Mesendoderm (in vitro differentiated cells): ENCODE measurements at regions not wholly inside any gene's neighbourhood (a gene's known extent, or its start where the extent isn't known, plus 50 kb on each side); places are given as distances from the start of the nearest gene placed in this dataset.

Experiments
- DNase-seq: peaks from one replicate; pipeline ENCODE4 v3.0.0; 2013
- H2AK5ac ChIP-seq: 2 replicates; pipeline ENCODE4 v1.6.1; 2013; ENCODE audit warnings: low read length, inconsistent platforms
- H2BK120ac ChIP-seq: 2 replicates; pipeline ENCODE4 v1.6.1; 2013; ENCODE audit warnings: low read depth, mild to moderate bottlenecking, low read length, moderate library complexity, mixed read lengths
- H2BK15ac ChIP-seq: replicated peaks from 2 replicates; pipeline ENCODE4 v1.6.1; 2013; ENCODE audit warnings: low read depth, mild to moderate bottlenecking, moderate library complexity
- H2BK5ac ChIP-seq: 2 replicates; pipeline ENCODE4 v1.6.1; 2013; ENCODE audit warnings: low read length, inconsistent platforms
- H3K18ac ChIP-seq: 2 replicates; pipeline ENCODE4 v1.6.1; 2013; ENCODE audit warnings: mild to moderate bottlenecking, low read length, mixed read lengths
- H3K23ac ChIP-seq: one replicate; pipeline ENCODE4 v1.6.1; 2013; ENCODE audit warnings: low read length
- H3K27ac ChIP-seq: 2 replicates; pipeline ENCODE4 v1.5.1; 2013; ENCODE audit warnings: low read depth, mild to moderate bottlenecking, inconsistent platforms, low read length, moderate library complexity
- H3K27me3 ChIP-seq: 2 replicates; pipeline ENCODE4 v1.6.1; 2013; ENCODE audit warnings: low read length, control low read depth, mild to moderate bottlenecking, inconsistent platforms; ENCODE audit not compliant: insufficient read depth, poor library complexity
- H3K36me3 ChIP-seq: 2 replicates; pipeline ENCODE4 v1.6.1; 2013; ENCODE audit warnings: low read length, inconsistent platforms; ENCODE audit not compliant: control insufficient read depth, insufficient read depth
- H3K4ac ChIP-seq: one replicate; pipeline ENCODE4 v1.6.1; 2013; ENCODE audit warnings: low read depth, mild to moderate bottlenecking, low read length, moderate library complexity
- H3K4me1 ChIP-seq: 2 replicates; pipeline ENCODE4 v1.6.1; 2013; ENCODE audit warnings: low read depth, low read length, inconsistent platforms; ENCODE audit not compliant: control insufficient read depth
- H3K4me2 ChIP-seq: 2 replicates; pipeline ENCODE4 v1.6.1; 2013; ENCODE audit warnings: low read length
- H3K4me3 ChIP-seq: 2 replicates; pipeline ENCODE4 v1.5.1; 2013; ENCODE audit warnings: mild to moderate bottlenecking, low read length
- H3K56ac ChIP-seq: one replicate; pipeline ENCODE4 v1.6.1; 2013; ENCODE audit warnings: low read length
- H3K79me1 ChIP-seq: 2 replicates; pipeline ENCODE4 v1.6.1; 2013; ENCODE audit warnings: low read length, inconsistent platforms
- H3K79me2 ChIP-seq: 2 replicates; pipeline ENCODE4 v1.6.1; 2013; ENCODE audit warnings: mild to moderate bottlenecking, low read length; ENCODE audit not compliant: control insufficient read depth, insufficient read depth
- H3K9ac ChIP-seq: 2 replicates; pipeline ENCODE4 v1.6.1; 2013; ENCODE audit warnings: low read length, inconsistent platforms
- H4K5ac ChIP-seq: one replicate; pipeline ENCODE4 v1.6.1; 2013; ENCODE audit warnings: low read length
- H4K8ac ChIP-seq: one replicate; pipeline ENCODE4 v1.6.1; 2013; ENCODE audit warnings: low read depth, mild to moderate bottlenecking, control low read depth, low read length, moderate library complexity
- whole genome bisulfite sequencing: extraction: QIAGEN DNeasy Blood & Tissue Kit; methylation state at CpG from one replicate; pipeline ENCODE4 v1.1.7; 2013; ENCODE audit warnings: low lambda C conversion rate, missing lambda C conversion rate; ENCODE audit not compliant: insufficient coverage; ENCODE audit errors: extremely low coverage; 5-methylcytosine and 5-hydroxymethylcytosine counted together

- H3K36me3 ChIP-seq, result no peaks in the 10 kb centered on the region
- no peak overlapping the region for H3K23ac ChIP-seq
- no peak overlapping the region for H2BK5ac ChIP-seq
- H2BK120ac ChIP-seq, result no peak overlapping the region
- H2AK5ac ChIP-seq, result no peak overlapping the region
- H3K56ac ChIP-seq, result no peak overlapping the region
- no peak overlapping the region for H4K8ac ChIP-seq
- no CpG with 5 or more reads among the region's 1 CpG for WGBS
- H3K4me2 ChIP-seq, result no peak overlapping the region
- no peaks in the 10 kb centered on the region for H3K79me1 ChIP-seq
- no peak overlapping the region for H3K4me3 ChIP-seq
- H3K9ac ChIP-seq, result no peak overlapping the region
- H3K27me3 ChIP-seq, result no peaks in the 10 kb centered on the region
- no peak overlapping the region for H4K5ac ChIP-seq
- H3K79me2 ChIP-seq, result no peaks in the 10 kb centered on the region
- no peaks in the 10 kb centered on the region for H3K4me1 ChIP-seq
- H3K4ac ChIP-seq, result no peak overlapping the region
- no peak overlapping the region for H3K18ac ChIP-seq
- no peak overlapping the region for H2BK15ac ChIP-seq
- H3K27ac ChIP-seq, result no peak overlapping the region
- peak; percentile 16 for DNase-seq
Measured at GRCh38 chr4:160493206-160493605, 1390.3 kb downstream of the RAPGEF2 start.

- Histone ChIP-seq H3K4me3 (no peak overlapping the region), H3K4ac (no peak overlapping the region), H3K4me2 (no peak overlapping the region), H3K18ac (no peak overlapping the region), H2BK15ac (no peak overlapping the region), H3K4me1 (no peaks in the 10 kb centered on the region), H4K5ac (no peak overlapping the region), H3K79me1 (no peaks in the 10 kb centered on the region), H3K56ac (no peak overlapping the region), H2AK5ac (no peak overlapping the region), H3K9ac (no peak overlapping the region), H3K27ac (no peak overlapping the region), H3K36me3 (no peaks in the 10 kb centered on the region), H2BK5ac (no peak overlapping the region), H3K79me2 (no peaks in the 10 kb centered on the region), H3K27me3 (no peaks in the 10 kb centered on the region), H2BK120ac (no peak overlapping the region), H3K23ac (no peak overlapping the region), H4K8ac (no peak overlapping the region)
- no peak for DNase-seq
- no CpG with 5 or more reads among the region's 2 CpGs for WGBS
Measured at GRCh38 chr4:160495356-160495755, 1392.5 kb downstream of the RAPGEF2 start.

GRCh38 chr4:160498211-160498610 is 1395.3 kb downstream of the RAPGEF2 start:
- Histone ChIP-seq H3K79me1 (no peaks in the 10 kb centered on the region), H3K79me2 (no peaks in the 10 kb centered on the region), H3K23ac (no peak overlapping the region), H2BK120ac (no peak overlapping the region), H3K27me3 (no peaks in the 10 kb centered on the region), H3K36me3 (no peaks in the 10 kb centered on the region), H2BK5ac (no peak overlapping the region), H2AK5ac (no peak overlapping the region), H4K5ac (no peak overlapping the region), H3K27ac (no peak overlapping the region), H3K4me3 (no peak overlapping the region), H3K4me2 (no peak overlapping the region), H3K56ac (no peak overlapping the region), H3K4me1 (no peaks in the 10 kb centered on the region), H4K8ac (no peak overlapping the region), H3K18ac (no peak overlapping the region), H3K4ac (no peak overlapping the region), H2BK15ac (no peak overlapping the region), H3K9ac (no peak overlapping the region)
- no peak for DNase-seq
- no CpG with 5 or more reads among the region's 4 CpGs for WGBS

GRCh38 chr4:160505724-160506123 is 1402.8 kb downstream of the RAPGEF2 start:
- peak; percentile 34 for DNase-seq
- no peak overlapping the region for H4K8ac ChIP-seq
- H3K79me1 ChIP-seq, result no peaks in the 10 kb centered on the region
- no peak overlapping the region for H3K18ac ChIP-seq
- H4K5ac ChIP-seq, result no peak overlapping the region
- no peak overlapping the region for H2AK5ac ChIP-seq
- H3K4me2 ChIP-seq, result no peak overlapping the region
- H3K23ac ChIP-seq, result no peak overlapping the region
- H3K79me2 ChIP-seq, result no peaks in the 10 kb centered on the region
- H3K4ac ChIP-seq, result no peak overlapping the region
- H3K56ac ChIP-seq, result no peak overlapping the region
- H3K27ac ChIP-seq, result no peak overlapping the region
- H3K27me3 ChIP-seq, result no peaks in the 10 kb centered on the region
- H2BK5ac ChIP-seq, result no peak overlapping the region
- no peak overlapping the region for H3K4me3 ChIP-seq
- H3K9ac ChIP-seq, result no peak overlapping the region
- no peaks in the 10 kb centered on the region for H3K4me1 ChIP-seq
- no peaks in the 10 kb centered on the region for H3K36me3 ChIP-seq
- H2BK15ac ChIP-seq, result no peak overlapping the region
- no CpG with 5 or more reads among the region's 4 CpGs for WGBS
- H2BK120ac ChIP-seq, result no peak overlapping the region

- no peak overlapping the region for H3K23ac ChIP-seq
- H2BK5ac ChIP-seq, result no peak overlapping the region
- no peak for DNase-seq
- no peaks in the 10 kb centered on the region for H3K79me1 ChIP-seq
- no peaks in the 10 kb centered on the region for H3K27me3 ChIP-seq
- no peak overlapping the region for H3K4me2 ChIP-seq
- H4K8ac ChIP-seq, result no peak overlapping the region
- H3K79me2 ChIP-seq, result no peaks in the 10 kb centered on the region
- H3K56ac ChIP-seq, result no peak overlapping the region
- H3K4me3 ChIP-seq, result no peak overlapping the region
- no peak overlapping the region for H4K5ac ChIP-seq
- no peaks in the 10 kb centered on the region for H3K4me1 ChIP-seq
- H2BK120ac ChIP-seq, result no peak overlapping the region
- no peak overlapping the region for H3K27ac ChIP-seq
- H3K9ac ChIP-seq, result no peak overlapping the region
- H3K4ac ChIP-seq, result no peak overlapping the region
- no peak overlapping the region for H3K18ac ChIP-seq
- no peak overlapping the region for H2AK5ac ChIP-seq
- no peak overlapping the region for H2BK15ac ChIP-seq
- no peaks in the 10 kb centered on the region for H3K36me3 ChIP-seq
Measured at GRCh38 chr4:160510928-160511327, 1408.0 kb downstream of the RAPGEF2 start.

DNA sequence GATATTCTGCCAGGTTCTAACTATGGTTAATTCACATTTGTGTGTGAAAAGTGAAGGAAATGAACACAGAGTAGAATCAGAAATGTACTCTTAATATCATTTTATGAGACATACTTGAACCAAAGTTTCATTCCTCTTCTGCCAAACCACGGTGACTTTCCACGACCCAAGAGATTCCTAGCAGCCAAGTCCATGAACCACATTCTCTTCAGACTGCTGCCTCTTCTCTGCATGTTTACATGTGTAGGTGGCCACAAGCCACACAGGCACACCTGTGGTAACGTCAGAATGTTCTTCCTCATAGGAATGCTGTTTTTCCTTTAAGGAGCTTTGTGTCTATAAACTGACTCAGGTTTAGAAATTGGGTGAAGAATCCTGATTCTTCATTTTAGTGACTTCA is 1411.2 kb downstream of the RAPGEF2 start:
- no CpG with 5 or more reads among the region's 3 CpGs for whole genome bisulfite sequencing
- H3K79me1 ChIP-seq, result no peaks in the 10 kb centered on the region
- H3K4me3 ChIP-seq, result no peak overlapping the region

More for the DNA sequence above, 1411.2 kb downstream of the RAPGEF2 start:
- no peak overlapping the region for H2BK15ac ChIP-seq
- H3K4me1 ChIP-seq, result no peaks in the 10 kb centered on the region
- no peak overlapping the region for H4K5ac ChIP-seq
- H3K27ac ChIP-seq, result no peak overlapping the region
- H3K18ac ChIP-seq, result no peak overlapping the region
- H3K27me3 ChIP-seq, result no peaks in the 10 kb centered on the region
- no peak overlapping the region for H3K9ac ChIP-seq
- H3K56ac ChIP-seq, result no peak overlapping the region
- H2BK120ac ChIP-seq, result no peak overlapping the region
- no peaks in the 10 kb centered on the region for H3K36me3 ChIP-seq
- H2BK5ac ChIP-seq, result no peak overlapping the region
- no peaks in the 10 kb centered on the region for H3K79me2 ChIP-seq
- no peak overlapping the region for H3K23ac ChIP-seq
- H2AK5ac ChIP-seq, result no peak overlapping the region
- no peak for DNase-seq
- H3K4ac ChIP-seq, result no peak overlapping the region
- H4K8ac ChIP-seq, result no peak overlapping the region
- no peak overlapping the region for H3K4me2 ChIP-seq
